GM12878 (cell line): ENCODE measurements at regions not wholly inside any gene's neighbourhood (a gene's known extent, or its start where the extent isn't known, plus 50 kb on each side); places are given as distances from the start of the nearest gene placed in this dataset.

Experiments
- ATF3 ChIP-seq: IDR thresholded peaks from 2 replicates; pipeline ENCODE4 v1.6.1; 2011; ENCODE audit warnings: low read depth, mild to moderate bottlenecking, low read length, moderate library complexity, borderline replicate concordance; ENCODE audit errors: extremely low read depth
- MAX ChIP-seq: IDR thresholded peaks from 2 replicates; pipeline ENCODE4 v1.6.1; 2012; ENCODE audit warnings: low read depth, low read length, improper control_type of control experiment

GRCh38 chr12:73815072-73815645, 722.5 kb upstream of the ATXN7L3B start:
- TF ChIP-seq ATF3 (no peak), MAX (no peak)
